ENCODE measurements at regions not wholly inside any gene's neighbourhood (a gene's known extent, or its start where the extent isn't known, plus 50 kb on each side); places are given as distances from the start of the nearest gene placed in this dataset.

- DNase-seq = no peak
Observed at GRCh38 chr1:217029281-217030157, 306.3 kb upstream of the ESRRG start.

GRCh38 chr1:217027403-217028080 lies 304.3 kb upstream of the ESRRG start:
- DNase-seq = no peak

GRCh38 chr1:217026531-217026930 lies 303.3 kb upstream of the ESRRG start:
- DNase-seq = no peak

GRCh38 chr1:217025381-217025780 lies 302.2 kb upstream of the ESRRG start:
- no peak for DNase-seq

GRCh38 chr1:217024911-217025310 lies 301.7 kb upstream of the ESRRG start:
- no peak for DNase-seq

GRCh38 chr1:217021956-217022355 lies 298.7 kb upstream of the ESRRG start:
- DNase-seq = peak; percentile 26

GRCh38 chr1:217021400-217021799 lies 298.2 kb upstream of the ESRRG start:
- DNase-seq = no peak

- no peak for DNase-seq
Observed at GRCh38 chr1:217019475-217019874, 296.2 kb upstream of the ESRRG start.

- no peak for DNase-seq
Observed at GRCh38 chr1:217018648-217019047, 295.4 kb upstream of the ESRRG start.

GRCh38 chr1:217017165-217017564 lies 293.9 kb upstream of the ESRRG start:
- no peak for DNase-seq

- DNase-seq = no peak
Observed at GRCh38 chr1:217014066-217014465, 290.8 kb upstream of the ESRRG start.

GRCh38 chr1:217012659-217013058 lies 289.4 kb upstream of the ESRRG start:
- DNase-seq = no peak

GRCh38 chr1:217011097-217011496 lies 287.9 kb upstream of the ESRRG start:
- DNase-seq = no peak

GRCh38 chr1:217010253-217010652 lies 287.0 kb upstream of the ESRRG start:
- DNase-seq = no peak

- no peak for DNase-seq
Observed at GRCh38 chr1:217009376-217009775, 286.1 kb upstream of the ESRRG start.

- no peak for DNase-seq
Observed at GRCh38 chr1:217004776-217005436, 281.7 kb upstream of the ESRRG start.

GRCh38 chr1:217003355-217003754 lies 280.1 kb upstream of the ESRRG start:
- DNase-seq = no peak

GRCh38 chr1:216997831-216998230 lies 274.6 kb upstream of the ESRRG start:
- DNase-seq = no peak

- no peak for DNase-seq
Observed at GRCh38 chr1:216997069-216997468, 273.8 kb upstream of the ESRRG start.

- DNase-seq = no peak
Observed at GRCh38 chr1:216984536-216984935, 261.3 kb upstream of the ESRRG start.

- DNase-seq = no peak
Observed at GRCh38 chr1:216983823-216984222, 260.6 kb upstream of the ESRRG start.

- DNase-seq = no peak
Observed at GRCh38 chr1:216961516-216961915, 238.3 kb upstream of the ESRRG start.

- no peak for DNase-seq
Observed at GRCh38 chr1:216960716-216961115, 237.5 kb upstream of the ESRRG start.

GRCh38 chr1:216958569-216958968 lies 235.3 kb upstream of the ESRRG start:
- DNase-seq = no peak
